Body of pancreas (tissue), 4 donors: ENCODE measurements at regions not wholly inside any gene's neighbourhood (a gene's known extent, or its start where the extent isn't known, plus 50 kb on each side); places are given as distances from the start of the nearest gene placed in this dataset.

Experiments
- CTCF ChIP-seq, 7 experiments: fragments of 450-650 bp in 4 of 7; fragments of 200-600 bp in 3 of 7; sonication (generic) in 3 of 7; IDR thresholded peaks; one replicate each; pipeline ENCODE4 v1.5.1; 2016 to 2019; ENCODE audit warnings: antibody characterized with exemption in 7 of 7
- POLR2A ChIP-seq, 3 donors: fragments of 450-650 bp; IDR thresholded peaks; one replicate each; pipeline ENCODE4 v1.6.1; 2016; ENCODE audit warnings: antibody characterized with exemption in 3 of 3, mild to moderate bottlenecking in 2 of 3

GRCh38 chr1:29772584-29773100 is 536.3 kb downstream of the PTPRU start:
- no peak for TF ChIP-seq CTCF (IDR thresholded peaks at IDR 0.05)
- TF ChIP-seq POLR2A (IDR thresholded peaks at IDR 0.05): no peak
